Esophagus muscularis mucosa (tissue), 4 donors: ENCODE measurements at regions not wholly inside any gene's neighbourhood (a gene's known extent, or its start where the extent isn't known, plus 50 kb on each side); places are given as distances from the start of the nearest gene placed in this dataset.

Experiments used
- DNase-seq: peaks from one replicate; pipeline ENCODE4 v3.0.0-alpha.2; 2017; ENCODE audit errors: extremely low spot score
- H3K27ac ChIP-seq, 4 donors: fragments of 200-600 bp; sonication (generic); replicated peaks in 1 of 4; 1 replicate in 3 of 4; 2 replicates in 1 of 4; pipeline ENCODE4 v1.5.1; 2016 to 2019; ENCODE audit warnings: mild to moderate bottlenecking in 1 of 4
- H3K27me3 ChIP-seq, 4 donors: fragments of 200-600 bp; sonication (generic); one replicate each; pipeline versions ENCODE4 v1.5.1 to v1.6.0; 2016 to 2019
- H3K36me3 ChIP-seq, 4 donors: fragments of 200-600 bp; sonication (generic); one replicate each; pipeline ENCODE4 v1.5.1; 2016 to 2019
- H3K4me1 ChIP-seq, 4 donors: fragments of 200-600 bp; sonication (generic); one replicate each; pipeline ENCODE4 v1.5.1; 2016 to 2019
- H3K4me3 ChIP-seq, 4 donors: fragments of 200-600 bp; sonication (generic); 1 replicate in 2 of 4; 2 replicates in 2 of 4; pipeline ENCODE4 v1.5.1; 2016 to 2019; ENCODE audit warnings: mild to moderate bottlenecking in 4 of 4, moderate library complexity in 1 of 4
- H3K9me3 ChIP-seq, 4 donors: fragments of 200-600 bp; sonication (generic); 1 replicate in 3 of 4; 2 replicates in 1 of 4; pipeline ENCODE4 v1.5.1; 2016 to 2019
- CTCF ChIP-seq, 3 experiments: fragments of 200-600 bp in 2 of 3; fragments of 450-650 bp in 1 of 3; sonication (generic) in 2 of 3; IDR thresholded peaks; one replicate each; pipeline ENCODE4 v1.5.1; 2017 to 2019; ENCODE audit warnings: antibody characterized with exemption in 3 of 3, mild to moderate bottlenecking in 2 of 3, moderate library complexity in 1 of 3
- EP300 ChIP-seq: sonication (generic); formaldehyde crosslinking; IDR thresholded peaks from one replicate; pipeline ENCODE4 v1.6.1; 2017; ENCODE audit warnings: antibody characterized with exemption
- POLR2A ChIP-seq: fragments of 450-650 bp; IDR thresholded peaks from one replicate; pipeline ENCODE4 v1.6.1; 2017; ENCODE audit warnings: antibody characterized with exemption, moderate library complexity, mild to moderate bottlenecking, low read depth
- POLR2AphosphoS5 ChIP-seq, 2 donors: sonication (generic); formaldehyde crosslinking; IDR thresholded peaks; one replicate each; pipeline ENCODE4 v1.6.1; 2017; ENCODE audit warnings: antibody characterized with exemption in 2 of 2
- WGBS: methylation state at CpG from one replicate; pipeline ENCODE4 v1.1.5; 2018; 5-methylcytosine and 5-hydroxymethylcytosine counted together
- intact Hi-C: fragments of 100-400 bp; cut with DNase I; formaldehyde crosslinking; loops from one replicate; pipeline ENCODE4 v1.15.1; 2023

GRCh38 chr21:28867401-28867800 is 125.3 kb downstream of the LTN1 start:
- Histone ChIP-seq H3K4me1 (peaks cover 0 to 11% (median 3%) of the 10 kb centered on the region in 4 donors), H3K27ac (no peak overlapping the region), H3K4me3 (no peak overlapping the region), H3K27me3 (no peaks in the 10 kb centered on the region), H3K9me3 (no peaks in the 10 kb centered on the region), H3K36me3 (peaks cover 0 to 22% (median 10%) of the 10 kb centered on the region in 4 donors)
- intact Hi-C loops = no loop called here
- no peak for DNase-seq
- 91% methylated on average over 3 of the region's 3 CpGs for WGBS
- TF ChIP-seq POLR2AphosphoS5 (IDR thresholded peaks at IDR 0.05) = no peak
- no peak for TF ChIP-seq POLR2A
- TF ChIP-seq CTCF (IDR thresholded peaks at IDR 0.05) = no peak
- no peak for TF ChIP-seq EP300

GRCh38 chr21:28865488-28866186 is 127.0 kb downstream of the LTN1 start:
- 96% methylated on average over 5 of the region's 5 CpGs for WGBS
- TF ChIP-seq POLR2AphosphoS5 (IDR thresholded peaks at IDR 0.05) = no peak
- no peak for TF ChIP-seq CTCF (IDR thresholded peaks at IDR 0.05)
- TF ChIP-seq POLR2A = no peak
- no peak for TF ChIP-seq EP300
- Histone ChIP-seq H3K27me3 (no peaks in the 10 kb centered on the region), H3K36me3 (peaks cover 0 to 13% (median 3%) of the 10 kb centered on the region in 4 donors), H3K4me3 (no peak overlapping the region), H3K27ac (no peak overlapping the region), H3K4me1 (peaks cover 0 to 8% (median 3%) of the 10 kb centered on the region in 4 donors), H3K9me3 (no peaks in the 10 kb centered on the region)
- DNase-seq = no peak
- intact Hi-C loops = no loop called here

- TF ChIP-seq EP300 (no peak), POLR2AphosphoS5 (IDR thresholded peaks at IDR 0.05) (no peak), CTCF (IDR thresholded peaks at IDR 0.05) (no peak), POLR2A (no peak)
- DNase-seq = no peak
- Histone ChIP-seq H3K36me3 (peaks cover 0 to 10% (median 3%) of the 10 kb centered on the region in 4 donors), H3K9me3 (no peaks in the 10 kb centered on the region), H3K4me1 (peaks cover 5 to 16% (median 10%) of the 10 kb centered on the region in 4 donors), H3K27ac (no peak overlapping the region), H3K27me3 (no peaks in the 10 kb centered on the region), H3K4me3 (no peak overlapping the region)
- intact Hi-C loops = no loop called here
- WGBS = 82% methylated on average over 3 of the region's 3 CpGs
Measured at GRCh38 chr21:28858424-28858823, 134.3 kb downstream of the LTN1 start.

- Histone ChIP-seq H3K9me3 (no peaks in the 10 kb centered on the region), H3K27ac (no peak overlapping the region), H3K4me1 (peaks cover 5 to 16% (median 10%) of the 10 kb centered on the region in 4 donors), H3K36me3 (peaks cover 0 to 7% (median 3%) of the 10 kb centered on the region in 4 donors), H3K4me3 (no peak overlapping the region), H3K27me3 (no peaks in the 10 kb centered on the region)
- DNase-seq = no peak
- no peak for TF ChIP-seq EP300
- no peak for TF ChIP-seq CTCF (IDR thresholded peaks at IDR 0.05)
- TF ChIP-seq POLR2A = no peak
- no peak for TF ChIP-seq POLR2AphosphoS5 (IDR thresholded peaks at IDR 0.05)
- intact Hi-C loops = no loop called here
- 98% methylated on average over 2 of the region's 2 CpGs for WGBS
Measured at GRCh38 chr21:28857752-28858151, 134.9 kb downstream of the LTN1 start.
